ENCODE measurements at regions not wholly inside any gene's neighbourhood (a gene's known extent, or its start where the extent isn't known, plus 50 kb on each side); places are given as distances from the start of the nearest gene placed in this dataset.

DNA sequence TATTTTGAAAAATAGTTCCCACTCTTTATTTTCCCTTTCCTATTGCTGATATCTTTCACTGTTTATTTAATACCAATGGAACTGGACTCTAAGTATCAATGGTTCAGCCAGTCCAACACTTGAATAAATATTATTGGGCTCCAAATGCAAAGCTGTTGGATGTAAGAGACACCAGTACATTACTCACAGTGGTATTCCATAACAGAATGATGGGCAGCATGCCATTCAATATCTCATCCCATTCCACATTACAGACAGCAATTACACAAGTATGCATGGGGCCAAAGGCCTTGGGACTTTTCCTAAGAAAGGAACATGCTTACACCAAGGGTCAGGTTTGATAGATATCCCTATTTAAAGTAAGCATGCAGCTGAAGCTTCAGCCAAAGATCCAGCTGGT is 231.9 kb downstream of the RND3 start:
- TF ChIP-seq, protein P1, sequence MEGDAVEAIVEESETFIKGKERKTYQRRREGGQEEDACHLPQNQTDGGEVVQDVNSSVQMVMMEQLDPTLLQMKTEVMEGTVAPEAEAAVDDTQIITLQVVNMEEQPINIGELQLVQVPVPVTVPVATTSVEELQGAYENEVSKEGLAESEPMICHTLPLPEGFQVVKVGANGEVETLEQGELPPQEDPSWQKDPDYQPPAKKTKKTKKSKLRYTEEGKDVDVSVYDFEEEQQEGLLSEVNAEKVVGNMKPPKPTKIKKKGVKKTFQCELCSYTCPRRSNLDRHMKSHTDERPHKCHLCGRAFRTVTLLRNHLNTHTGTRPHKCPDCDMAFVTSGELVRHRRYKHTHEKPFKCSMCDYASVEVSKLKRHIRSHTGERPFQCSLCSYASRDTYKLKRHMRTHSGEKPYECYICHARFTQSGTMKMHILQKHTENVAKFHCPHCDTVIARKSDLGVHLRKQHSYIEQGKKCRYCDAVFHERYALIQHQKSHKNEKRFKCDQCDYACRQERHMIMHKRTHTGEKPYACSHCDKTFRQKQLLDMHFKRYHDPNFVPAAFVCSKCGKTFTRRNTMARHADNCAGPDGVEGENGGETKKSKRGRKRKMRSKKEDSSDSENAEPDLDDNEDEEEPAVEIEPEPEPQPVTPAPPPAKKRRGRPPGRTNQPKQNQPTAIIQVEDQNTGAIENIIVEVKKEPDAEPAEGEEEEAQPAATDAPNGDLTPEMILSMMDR (IDR thresholded peaks at IDR 0.05): no peak
- no peak for TF ChIP-seq POLR2A (IDR thresholded peaks at IDR 0.05)

Measured in esophagus squamous epithelium (tissue), 4 donors.